GM23248 (cell line): ENCODE measurements at regions not wholly inside any gene's neighbourhood (a gene's known extent, or its start where the extent isn't known, plus 50 kb on each side); places are given as distances from the start of the nearest gene placed in this dataset.

ENCODE experiments used
- EZH2 ChIP-seq: fragments of 200-600 bp; sonication (generic); IDR thresholded peaks from 2 replicates; pipeline ENCODE4 v1.6.1; 2018; ENCODE audit warnings: antibody characterized with exemption, mild to moderate bottlenecking; ENCODE audit not compliant: insufficient read depth, poor library complexity, severe bottlenecking
- EZH2phosphoT487 ChIP-seq: fragments of 200-600 bp; sonication (generic); IDR thresholded peaks from 2 replicates; pipeline ENCODE4 v1.6.1; 2018; ENCODE audit warnings: antibody characterized with exemption, moderate library complexity, mild to moderate bottlenecking, low read depth; ENCODE audit not compliant: insufficient read depth

GRCh38 chr5:12237837-12238575 is 333.8 kb upstream of the CTNND2 start:
- TF ChIP-seq EZH2 = no peak
- no peak for TF ChIP-seq EZH2phosphoT487
